ENCODE measurements at regions not wholly inside any gene's neighbourhood (a gene's known extent, or its start where the extent isn't known, plus 50 kb on each side); places are given as distances from the start of the nearest gene placed in this dataset.

DNA sequence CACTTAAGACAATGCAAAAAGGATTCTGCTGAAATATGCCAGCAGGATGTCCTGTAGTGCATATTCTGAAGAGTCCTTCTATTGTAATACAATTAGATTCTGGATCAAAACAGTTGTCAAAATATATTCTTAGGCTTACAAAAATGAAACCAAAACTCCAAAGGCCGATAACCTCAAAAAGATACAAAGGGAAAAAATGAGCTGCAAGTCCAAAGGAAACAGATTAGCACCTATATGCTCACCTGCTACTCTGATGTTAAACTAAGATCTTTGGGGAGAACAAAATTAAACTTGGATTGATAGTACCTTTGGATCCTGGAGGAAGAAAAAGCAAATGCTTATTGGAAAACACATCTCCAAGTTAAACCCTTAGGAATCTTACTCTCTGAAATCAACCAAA, 397.1 kb downstream of the SPATA31D1 start:
- BruUV-seq (replicated peaks): no TSS peak
- RAD21 ChIA-PET (ENCODE audit: low non-redundant PET in 1 of 2, low total read pairs in 2 of 2, uncharacterized antibody in 2 of 2, unreplicated experiment in 2 of 2): interaction anchor here in 1 of 2 experiments (0.7 kb wide), 1 partner anchor 612 kb away, joined by 3 read pairs; no protein-coding TSS in a partner anchor
- H3K4me2 ChIP-seq (ENCODE audit: low read length): no peak overlapping the region

More for the DNA sequence above, 397.1 kb downstream of the SPATA31D1 start:
- H3K4me3 ChIP-seq (replicated peaks in 1 of 2; ENCODE audit: low read depth in 1 of 2, low read length in 2 of 2): no peak overlapping the region
- no peaks in the 10 kb centered on the region for H3K27me3 ChIP-seq (ENCODE audit: insufficient read depth, low read length)
- ATAC-seq (no peak), DNase-seq (ENCODE audit: low read depth, low spot score) (no peak)
- TF ChIP-seq, protein P1, sequence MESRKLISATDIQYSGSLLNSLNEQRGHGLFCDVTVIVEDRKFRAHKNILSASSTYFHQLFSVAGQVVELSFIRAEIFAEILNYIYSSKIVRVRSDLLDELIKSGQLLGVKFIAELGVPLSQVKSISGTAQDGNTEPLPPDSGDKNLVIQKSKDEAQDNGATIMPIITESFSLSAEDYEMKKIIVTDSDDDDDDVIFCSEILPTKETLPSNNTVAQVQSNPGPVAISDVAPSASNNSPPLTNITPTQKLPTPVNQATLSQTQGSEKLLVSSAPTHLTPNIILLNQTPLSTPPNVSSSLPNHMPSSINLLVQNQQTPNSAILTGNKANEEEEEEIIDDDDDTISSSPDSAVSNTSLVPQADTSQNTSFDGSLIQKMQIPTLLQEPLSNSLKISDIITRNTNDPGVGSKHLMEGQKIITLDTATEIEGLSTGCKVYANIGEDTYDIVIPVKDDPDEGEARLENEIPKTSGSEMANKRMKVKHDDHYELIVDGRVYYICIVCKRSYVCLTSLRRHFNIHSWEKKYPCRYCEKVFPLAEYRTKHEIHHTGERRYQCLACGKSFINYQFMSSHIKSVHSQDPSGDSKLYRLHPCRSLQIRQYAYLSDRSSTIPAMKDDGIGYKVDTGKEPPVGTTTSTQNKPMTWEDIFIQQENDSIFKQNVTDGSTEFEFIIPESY (IDR thresholded peaks at IDR 0.05; ENCODE audit: extremely low read depth, insufficient replicate concordance, low read length): no peak
- TF ChIP-seq, protein P2, sequence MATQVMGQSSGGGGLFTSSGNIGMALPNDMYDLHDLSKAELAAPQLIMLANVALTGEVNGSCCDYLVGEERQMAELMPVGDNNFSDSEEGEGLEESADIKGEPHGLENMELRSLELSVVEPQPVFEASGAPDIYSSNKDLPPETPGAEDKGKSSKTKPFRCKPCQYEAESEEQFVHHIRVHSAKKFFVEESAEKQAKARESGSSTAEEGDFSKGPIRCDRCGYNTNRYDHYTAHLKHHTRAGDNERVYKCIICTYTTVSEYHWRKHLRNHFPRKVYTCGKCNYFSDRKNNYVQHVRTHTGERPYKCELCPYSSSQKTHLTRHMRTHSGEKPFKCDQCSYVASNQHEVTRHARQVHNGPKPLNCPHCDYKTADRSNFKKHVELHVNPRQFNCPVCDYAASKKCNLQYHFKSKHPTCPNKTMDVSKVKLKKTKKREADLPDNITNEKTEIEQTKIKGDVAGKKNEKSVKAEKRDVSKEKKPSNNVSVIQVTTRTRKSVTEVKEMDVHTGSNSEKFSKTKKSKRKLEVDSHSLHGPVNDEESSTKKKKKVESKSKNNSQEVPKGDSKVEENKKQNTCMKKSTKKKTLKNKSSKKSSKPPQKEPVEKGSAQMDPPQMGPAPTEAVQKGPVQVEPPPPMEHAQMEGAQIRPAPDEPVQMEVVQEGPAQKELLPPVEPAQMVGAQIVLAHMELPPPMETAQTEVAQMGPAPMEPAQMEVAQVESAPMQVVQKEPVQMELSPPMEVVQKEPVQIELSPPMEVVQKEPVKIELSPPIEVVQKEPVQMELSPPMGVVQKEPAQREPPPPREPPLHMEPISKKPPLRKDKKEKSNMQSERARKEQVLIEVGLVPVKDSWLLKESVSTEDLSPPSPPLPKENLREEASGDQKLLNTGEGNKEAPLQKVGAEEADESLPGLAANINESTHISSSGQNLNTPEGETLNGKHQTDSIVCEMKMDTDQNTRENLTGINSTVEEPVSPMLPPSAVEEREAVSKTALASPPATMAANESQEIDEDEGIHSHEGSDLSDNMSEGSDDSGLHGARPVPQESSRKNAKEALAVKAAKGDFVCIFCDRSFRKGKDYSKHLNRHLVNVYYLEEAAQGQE (IDR thresholded peaks at IDR 0.05; ENCODE audit: low read depth): no peak
- TF ChIP-seq TCF7L2 (IDR thresholded peaks at IDR 0.05; ENCODE audit: borderline replicate concordance, extremely low read depth, insufficient read depth, insufficient read length) (no peak), SRF (IDR thresholded peaks at IDR 0.05; ENCODE audit: low read depth) (no peak), RAD21 (IDR thresholded peaks at IDR 0.05; ENCODE audit: low read depth) (no peak), YY1 (IDR thresholded peaks at IDR 0.05; ENCODE audit: extremely low read depth, insufficient replicate concordance, low read depth, low read length) (no peak), SP1 (IDR thresholded peaks at IDR 0.05; ENCODE audit: low read depth) (no peak), EZH2 (IDR thresholded peaks at IDR 0.05) (no peak), ELF1 (IDR thresholded peaks at IDR 0.05; ENCODE audit: borderline replicate concordance, low read depth) (no peak), FOSL1 (IDR thresholded peaks at IDR 0.05; ENCODE audit: low read depth) (no peak), EGR1 (IDR thresholded peaks at IDR 0.05; ENCODE audit: low read depth) (no peak), ZNF274 (IDR thresholded peaks at IDR 0.05; ENCODE audit: low read depth, low read length) (no peak), CBX3 (IDR thresholded peaks at IDR 0.05; ENCODE audit: low read depth) (no peak), ZFX (IDR thresholded peaks at IDR 0.05) (no peak), JUND (IDR thresholded peaks at IDR 0.05) (no peak), EZH2phosphoT487 (IDR thresholded peaks at IDR 0.05; ENCODE audit: borderline replicate concordance) (no peak), CEBPB (IDR thresholded peaks at IDR 0.05; ENCODE audit: low read depth) (no peak), POLR2AphosphoS5 (IDR thresholded peaks at IDR 0.05; ENCODE audit: low read depth, low read length) (no peak)
- TF ChIP-seq, protein P3, sequence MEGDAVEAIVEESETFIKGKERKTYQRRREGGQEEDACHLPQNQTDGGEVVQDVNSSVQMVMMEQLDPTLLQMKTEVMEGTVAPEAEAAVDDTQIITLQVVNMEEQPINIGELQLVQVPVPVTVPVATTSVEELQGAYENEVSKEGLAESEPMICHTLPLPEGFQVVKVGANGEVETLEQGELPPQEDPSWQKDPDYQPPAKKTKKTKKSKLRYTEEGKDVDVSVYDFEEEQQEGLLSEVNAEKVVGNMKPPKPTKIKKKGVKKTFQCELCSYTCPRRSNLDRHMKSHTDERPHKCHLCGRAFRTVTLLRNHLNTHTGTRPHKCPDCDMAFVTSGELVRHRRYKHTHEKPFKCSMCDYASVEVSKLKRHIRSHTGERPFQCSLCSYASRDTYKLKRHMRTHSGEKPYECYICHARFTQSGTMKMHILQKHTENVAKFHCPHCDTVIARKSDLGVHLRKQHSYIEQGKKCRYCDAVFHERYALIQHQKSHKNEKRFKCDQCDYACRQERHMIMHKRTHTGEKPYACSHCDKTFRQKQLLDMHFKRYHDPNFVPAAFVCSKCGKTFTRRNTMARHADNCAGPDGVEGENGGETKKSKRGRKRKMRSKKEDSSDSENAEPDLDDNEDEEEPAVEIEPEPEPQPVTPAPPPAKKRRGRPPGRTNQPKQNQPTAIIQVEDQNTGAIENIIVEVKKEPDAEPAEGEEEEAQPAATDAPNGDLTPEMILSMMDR (IDR thresholded peaks at IDR 0.05 in 2 of 3, conservative IDR thresholded peaks at IDR 0.05 in 1 of 3; ENCODE audit: borderline replicate concordance in 1 of 3, insufficient read depth in 1 of 3, low read depth in 2 of 3, low read length in 2 of 3): no peak
- TF ChIP-seq, protein P4, sequence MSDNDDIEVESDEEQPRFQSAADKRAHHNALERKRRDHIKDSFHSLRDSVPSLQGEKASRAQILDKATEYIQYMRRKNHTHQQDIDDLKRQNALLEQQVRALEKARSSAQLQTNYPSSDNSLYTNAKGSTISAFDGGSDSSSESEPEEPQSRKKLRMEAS (IDR thresholded peaks at IDR 0.05): no peak
- no peaks in the 10 kb centered on the region for H4K20me1 ChIP-seq (ENCODE audit: insufficient read depth)
- no peaks in the 10 kb centered on the region for H3K36me3 ChIP-seq (ENCODE audit: control insufficient read depth in 1 of 2, insufficient read depth in 2 of 2, low read length in 2 of 2)
- intact Hi-C loops (cut with micrococcal nuclease): no loop called here
- POLR2A ChIA-PET: no interaction called here
- H3K79me2 ChIP-seq (ENCODE audit: insufficient read depth, low read length): no peaks in the 10 kb centered on the region
- H3K9me2 ChIP-seq (ENCODE audit: insufficient read depth): no peaks in the 10 kb centered on the region
- H3K27ac ChIP-seq (ENCODE audit: low read depth, low read length): no peak overlapping the region
- H3K9me3 ChIP-seq (ENCODE audit: control insufficient read depth in 1 of 2, insufficient read depth in 1 of 2, low read depth in 1 of 2, low read length in 2 of 2): no peaks in the 10 kb centered on the region
- no peak overlapping the region for H2AFZ ChIP-seq (ENCODE audit: low read depth, low read length, poor library complexity, severe bottlenecking)
- no peaks in the 10 kb centered on the region for H3K4me1 ChIP-seq (ENCODE audit: control insufficient read depth in 1 of 2, insufficient read depth in 2 of 2, low read length in 2 of 2)
- CTCF ChIA-PET: no interaction called here
- no peak overlapping the region for H3K9ac ChIP-seq (ENCODE audit: low read length)
